Prostate gland (tissue), 2 donors: ENCODE measurements at regions not wholly inside any gene's neighbourhood (a gene's known extent, or its start where the extent isn't known, plus 50 kb on each side); places are given as distances from the start of the nearest gene placed in this dataset.

Source experiments
- DNase-seq: peaks from one replicate; pipeline ENCODE4 v3.0.0-alpha.2; 2019; ENCODE audit warnings: low spot score
- H3K27ac ChIP-seq, 2 donors: fragments of 200-600 bp; sonication (generic); 2 replicates each; pipeline ENCODE4 v1.5.1; 2017 to 2019
- H3K27me3 ChIP-seq: fragments of 200-600 bp; sonication (generic); replicated peaks from 2 replicates; pipeline ENCODE4 v1.5.1; 2019; ENCODE audit not compliant: insufficient read depth
- H3K36me3 ChIP-seq, 2 donors: fragments of 200-600 bp; sonication (generic); 1 replicate in 1 of 2; 2 replicates in 1 of 2; pipeline versions ENCODE4 v1.5.1 to v1.8.1; 2017 to 2019
- H3K4me1 ChIP-seq: fragments of 200-600 bp; sonication (generic); replicated peaks from 2 replicates; pipeline ENCODE4 v1.5.1; 2019
- H3K4me3 ChIP-seq, 2 donors: fragments of 200-600 bp; sonication (generic); 2 replicates each; pipeline ENCODE4 v1.5.1; 2017 to 2019
- H3K9me3 ChIP-seq: fragments of 200-600 bp; sonication (generic); 2 replicates; pipeline ENCODE4 v1.5.1; 2017
- POLR2A ChIP-seq: fragments of 450-650 bp; IDR thresholded peaks from one replicate; pipeline ENCODE4 v1.6.1; 2016; ENCODE audit warnings: antibody characterized with exemption, mild to moderate bottlenecking
- POLR2AphosphoS5 ChIP-seq: sonication (generic); formaldehyde crosslinking; IDR thresholded peaks from one replicate; pipeline ENCODE4 v1.6.1; 2017; ENCODE audit warnings: antibody characterized with exemption
- WGBS: methylation state at CpG from one replicate; pipeline ENCODE4 v1.1.5; 2018; 5-methylcytosine and 5-hydroxymethylcytosine counted together
- intact Hi-C: fragments of 100-400 bp; cut with DNase I; formaldehyde crosslinking; loops from one replicate; pipeline ENCODE4 v1.14.2; 2022
- TF ChIP-seq, protein P1 (sequence below), 4 experiments: fragments of 200-600 bp in 2 of 4; fragments of 450-650 bp in 2 of 4; sonication (generic) in 2 of 4; IDR thresholded peaks; 1 replicate in 3 of 4; 2 replicates in 1 of 4; pipeline ENCODE4 v1.5.1; 2016 to 2019; ENCODE audit warnings: antibody characterized with exemption in 4 of 4, mild to moderate bottlenecking in 2 of 4, moderate library complexity in 2 of 4

DNA sequence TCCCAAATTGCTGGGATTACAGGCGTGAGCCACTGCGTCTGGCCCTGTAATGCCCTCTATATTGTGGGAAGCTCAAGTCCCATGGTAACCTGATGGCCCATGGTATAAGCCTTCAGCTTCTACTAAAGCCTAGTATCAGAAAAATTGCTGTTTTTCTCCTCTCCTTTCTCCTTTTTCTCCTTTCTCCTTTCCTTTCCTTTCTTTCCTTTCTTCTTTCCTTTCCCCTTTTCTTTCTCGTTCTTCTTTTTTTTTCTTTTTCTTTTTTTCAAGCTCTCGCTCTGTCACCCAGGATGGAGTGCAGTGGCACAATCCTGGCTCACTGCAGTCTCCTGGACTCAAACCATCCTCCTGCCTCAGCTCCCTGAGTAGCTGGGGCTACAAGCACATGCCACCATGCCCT is 740.7 kb downstream of the FAM133A start:
- DNase-seq, result no peak
- H3K36me3 ChIP-seq, result no peaks in the 10 kb centered on the region
- no peak overlapping the region for H3K4me3 ChIP-seq
- WGBS, result 88% methylated on average over 4 of the region's 4 CpGs
- no peak overlapping the region for H3K27ac ChIP-seq
- H3K4me1 ChIP-seq, result no peaks in the 10 kb centered on the region
- no peaks in the 10 kb centered on the region for H3K9me3 ChIP-seq
- no peak for TF ChIP-seq POLR2AphosphoS5
- TF ChIP-seq, protein P1, sequence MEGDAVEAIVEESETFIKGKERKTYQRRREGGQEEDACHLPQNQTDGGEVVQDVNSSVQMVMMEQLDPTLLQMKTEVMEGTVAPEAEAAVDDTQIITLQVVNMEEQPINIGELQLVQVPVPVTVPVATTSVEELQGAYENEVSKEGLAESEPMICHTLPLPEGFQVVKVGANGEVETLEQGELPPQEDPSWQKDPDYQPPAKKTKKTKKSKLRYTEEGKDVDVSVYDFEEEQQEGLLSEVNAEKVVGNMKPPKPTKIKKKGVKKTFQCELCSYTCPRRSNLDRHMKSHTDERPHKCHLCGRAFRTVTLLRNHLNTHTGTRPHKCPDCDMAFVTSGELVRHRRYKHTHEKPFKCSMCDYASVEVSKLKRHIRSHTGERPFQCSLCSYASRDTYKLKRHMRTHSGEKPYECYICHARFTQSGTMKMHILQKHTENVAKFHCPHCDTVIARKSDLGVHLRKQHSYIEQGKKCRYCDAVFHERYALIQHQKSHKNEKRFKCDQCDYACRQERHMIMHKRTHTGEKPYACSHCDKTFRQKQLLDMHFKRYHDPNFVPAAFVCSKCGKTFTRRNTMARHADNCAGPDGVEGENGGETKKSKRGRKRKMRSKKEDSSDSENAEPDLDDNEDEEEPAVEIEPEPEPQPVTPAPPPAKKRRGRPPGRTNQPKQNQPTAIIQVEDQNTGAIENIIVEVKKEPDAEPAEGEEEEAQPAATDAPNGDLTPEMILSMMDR (IDR thresholded peaks at IDR 0.05), result no peak
- no peak for TF ChIP-seq POLR2A
- H3K27me3 ChIP-seq, result no peaks in the 10 kb centered on the region
- intact Hi-C loops, result no loop called here

DNA sequence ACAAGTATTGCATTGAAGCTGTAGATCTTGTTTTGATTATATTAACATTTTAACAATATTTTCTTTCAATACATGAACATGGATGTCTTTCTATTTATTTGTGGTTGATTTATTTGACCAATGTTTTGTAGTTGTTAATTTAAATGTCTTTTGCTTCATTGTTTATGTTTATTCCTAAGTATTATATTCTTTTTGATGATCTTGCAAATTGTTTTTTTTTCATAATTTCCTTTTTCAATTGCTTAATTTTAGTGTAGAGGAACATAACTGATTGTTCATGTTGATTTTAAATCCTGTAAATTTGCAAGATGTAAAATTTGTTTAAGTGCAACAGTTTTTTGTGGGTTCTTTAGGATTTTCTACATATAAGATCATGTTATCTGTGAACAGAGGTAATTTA is 744.1 kb downstream of the FAM133A start:
- Histone ChIP-seq H3K4me1 (no peaks in the 10 kb centered on the region), H3K27ac (no peak overlapping the region), H3K36me3 (no peaks in the 10 kb centered on the region), H3K27me3 (no peaks in the 10 kb centered on the region), H3K9me3 (no peaks in the 10 kb centered on the region), H3K4me3 (no peak overlapping the region)
- intact Hi-C loops, result no loop called here
- TF ChIP-seq POLR2A (no peak), POLR2AphosphoS5 (no peak)
- TF ChIP-seq, protein P1 (IDR thresholded peaks at IDR 0.05), result no peak
- no peak for DNase-seq

DNA sequence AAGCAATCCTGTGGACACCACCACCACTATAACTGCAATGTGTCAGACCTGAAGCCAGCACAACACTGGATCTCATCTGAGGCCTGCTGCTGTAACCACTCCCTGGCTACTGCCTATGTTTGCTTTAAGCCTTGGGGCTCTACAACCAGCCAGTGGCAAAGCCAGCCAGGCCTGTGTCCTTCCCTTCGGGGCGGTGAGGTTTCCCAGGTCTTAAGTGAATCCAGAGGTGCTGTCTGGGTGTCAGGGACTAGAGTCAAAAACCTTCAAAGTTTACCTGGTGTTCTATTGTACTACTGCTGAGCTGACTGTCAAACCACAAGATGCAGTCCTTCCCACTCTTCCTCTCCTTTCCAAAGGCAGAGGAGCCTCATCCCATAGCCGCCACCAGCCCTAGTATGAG is 750.5 kb downstream of the FAM133A start:
- Histone ChIP-seq H3K4me1 (no peaks in the 10 kb centered on the region), H3K27me3 (no peaks in the 10 kb centered on the region), H3K36me3 (no peaks in the 10 kb centered on the region), H3K4me3 (no peak overlapping the region), H3K27ac (no peak overlapping the region), H3K9me3 (no peaks in the 10 kb centered on the region)
- no peak for DNase-seq
- TF ChIP-seq, protein P1 (IDR thresholded peaks at IDR 0.05), result no peak
- TF ChIP-seq POLR2AphosphoS5, result no peak
- no peak for TF ChIP-seq POLR2A
- intact Hi-C loops, result no loop called here
- 100% methylated on average over 1 of the region's 3 CpGs for WGBS

DNA sequence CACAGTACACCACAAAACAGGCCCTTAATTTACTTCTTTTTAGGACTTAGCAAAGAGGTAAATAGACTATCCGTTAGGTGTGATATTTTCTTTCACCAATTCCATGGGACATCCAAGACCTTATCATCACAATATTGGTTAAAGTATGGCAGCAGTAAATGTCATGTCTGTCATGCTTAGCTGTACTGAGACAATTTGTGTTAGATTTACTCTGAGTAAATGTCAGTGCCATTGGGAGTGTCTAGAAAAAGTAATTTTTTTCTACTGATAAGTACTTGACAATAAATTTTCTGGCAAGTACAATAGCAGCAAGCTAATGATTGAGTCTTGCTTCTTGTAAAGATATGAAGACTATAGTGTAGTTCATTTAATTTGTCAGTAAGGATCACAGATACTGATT is 756.1 kb downstream of the FAM133A start:
- no peaks in the 10 kb centered on the region for H3K27me3 ChIP-seq
- no peak overlapping the region for H3K4me3 ChIP-seq
- DNase-seq, result no peak
- H3K4me1 ChIP-seq, result no peaks in the 10 kb centered on the region
- no peak overlapping the region for H3K27ac ChIP-seq
- H3K9me3 ChIP-seq, result no peaks in the 10 kb centered on the region
- TF ChIP-seq POLR2A (no peak), POLR2AphosphoS5 (no peak)
- TF ChIP-seq, protein P1 (IDR thresholded peaks at IDR 0.05), result no peak
- intact Hi-C loops, result no loop called here
- H3K36me3 ChIP-seq, result no peaks in the 10 kb centered on the region
- WGBS, result 55% methylated on average over 1 of the region's 1 CpG

DNA sequence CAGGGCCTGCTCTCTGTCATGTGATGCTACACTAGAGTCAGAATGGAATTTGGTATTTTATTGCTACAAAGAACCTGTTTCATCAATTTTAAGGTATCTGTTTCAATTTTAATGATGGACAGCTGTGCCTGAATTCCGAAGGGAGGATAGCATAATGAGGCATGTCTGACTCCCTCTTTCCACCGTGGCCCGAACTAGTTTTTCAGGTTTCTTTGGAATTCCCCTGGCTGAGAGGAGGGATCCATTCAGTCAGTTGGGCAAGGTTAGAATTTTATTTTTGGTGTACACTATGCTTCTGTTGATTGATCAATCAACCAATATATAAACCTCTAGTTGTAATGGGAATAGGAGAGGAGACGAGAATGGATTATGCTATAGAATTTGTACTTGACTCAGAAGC is 761.8 kb downstream of the FAM133A start:
- no peak for DNase-seq
- intact Hi-C loops, result no loop called here
- 50% methylated on average over 4 of the region's 4 CpGs for WGBS
- Histone ChIP-seq H3K27me3 (no peaks in the 10 kb centered on the region), H3K36me3 (no peaks in the 10 kb centered on the region), H3K27ac (no peak overlapping the region), H3K4me3 (no peak overlapping the region), H3K9me3 (no peaks in the 10 kb centered on the region), H3K4me1 (no peaks in the 10 kb centered on the region)
- TF ChIP-seq, protein P1 (IDR thresholded peaks at IDR 0.05), result no peak
- TF ChIP-seq POLR2A (no peak), POLR2AphosphoS5 (no peak)
